B cell (primary cell): ENCODE measurements at regions not wholly inside any gene's neighbourhood (a gene's known extent, or its start where the extent isn't known, plus 50 kb on each side); places are given as distances from the start of the nearest gene placed in this dataset.

Source experiments
- CTCF ChIP-seq: fragments of 200-600 bp; IDR thresholded peaks from one replicate; pipeline ENCODE4 v1.8.0; 2022; ENCODE audit warnings: antibody characterized with exemption, mild to moderate bottlenecking
- EZH2 ChIP-seq: IDR thresholded peaks from 2 replicates; pipeline ENCODE4 v1.6.1; 2012; ENCODE audit warnings: borderline replicate concordance, low read depth, mild to moderate bottlenecking, moderate library complexity, low read length; ENCODE audit not compliant: insufficient read depth, poor library complexity, severe bottlenecking

- TF ChIP-seq CTCF (no peak), EZH2 (no peak)
Measured at GRCh38 chr7:128151635-128152034, 89.4 kb upstream of the LEP start.
